ENCODE measurements at regions not wholly inside any gene's neighbourhood (a gene's known extent, or its start where the extent isn't known, plus 50 kb on each side); places are given as distances from the start of the nearest gene placed in this dataset.

DNA sequence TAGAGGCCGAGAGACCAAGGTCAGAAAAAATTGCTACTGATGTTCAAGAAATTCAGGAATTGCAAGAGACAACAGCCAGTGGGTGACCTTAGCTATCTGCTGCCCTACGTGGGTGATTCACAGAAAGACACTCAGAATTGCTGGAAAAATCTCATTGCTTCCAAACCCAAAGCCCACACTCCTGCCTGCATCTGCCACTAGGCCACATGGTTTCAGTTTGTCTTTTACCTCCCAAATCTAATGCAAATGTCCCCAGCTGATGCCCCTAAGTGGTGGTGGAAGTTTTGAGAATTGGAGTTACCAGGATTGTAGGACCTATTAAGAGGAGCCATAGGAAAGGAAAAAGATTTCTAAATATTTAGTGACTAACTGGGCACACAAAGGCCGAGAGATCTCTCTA lies 341.5 kb upstream of the CHRM3 start:
- TF ChIP-seq, protein P1, sequence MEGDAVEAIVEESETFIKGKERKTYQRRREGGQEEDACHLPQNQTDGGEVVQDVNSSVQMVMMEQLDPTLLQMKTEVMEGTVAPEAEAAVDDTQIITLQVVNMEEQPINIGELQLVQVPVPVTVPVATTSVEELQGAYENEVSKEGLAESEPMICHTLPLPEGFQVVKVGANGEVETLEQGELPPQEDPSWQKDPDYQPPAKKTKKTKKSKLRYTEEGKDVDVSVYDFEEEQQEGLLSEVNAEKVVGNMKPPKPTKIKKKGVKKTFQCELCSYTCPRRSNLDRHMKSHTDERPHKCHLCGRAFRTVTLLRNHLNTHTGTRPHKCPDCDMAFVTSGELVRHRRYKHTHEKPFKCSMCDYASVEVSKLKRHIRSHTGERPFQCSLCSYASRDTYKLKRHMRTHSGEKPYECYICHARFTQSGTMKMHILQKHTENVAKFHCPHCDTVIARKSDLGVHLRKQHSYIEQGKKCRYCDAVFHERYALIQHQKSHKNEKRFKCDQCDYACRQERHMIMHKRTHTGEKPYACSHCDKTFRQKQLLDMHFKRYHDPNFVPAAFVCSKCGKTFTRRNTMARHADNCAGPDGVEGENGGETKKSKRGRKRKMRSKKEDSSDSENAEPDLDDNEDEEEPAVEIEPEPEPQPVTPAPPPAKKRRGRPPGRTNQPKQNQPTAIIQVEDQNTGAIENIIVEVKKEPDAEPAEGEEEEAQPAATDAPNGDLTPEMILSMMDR (IDR thresholded peaks at IDR 0.05; ENCODE audit: extremely low read depth in 1 of 2, insufficient read depth in 1 of 2, low read depth in 1 of 2, low read length in 2 of 2), result no peak
- no peak for TF ChIP-seq POLR2A (IDR thresholded peaks at IDR 0.05; ENCODE audit: low read depth, low read length)
- TF ChIP-seq, protein P2, sequence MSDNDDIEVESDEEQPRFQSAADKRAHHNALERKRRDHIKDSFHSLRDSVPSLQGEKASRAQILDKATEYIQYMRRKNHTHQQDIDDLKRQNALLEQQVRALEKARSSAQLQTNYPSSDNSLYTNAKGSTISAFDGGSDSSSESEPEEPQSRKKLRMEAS (IDR thresholded peaks at IDR 0.05; ENCODE audit: insufficient read depth, insufficient read length), result no peak
- no peak for TF ChIP-seq JUN (IDR thresholded peaks at IDR 0.05; ENCODE audit: borderline replicate concordance, insufficient read depth, insufficient read length, low read depth)
- no peak for TF ChIP-seq FOS (IDR thresholded peaks at IDR 0.05; ENCODE audit: borderline replicate concordance, insufficient read depth, low read length)

All from endothelial cell of umbilical vein (primary cell).